Panc1 (cell line): ENCODE measurements at regions not wholly inside any gene's neighbourhood (a gene's known extent, or its start where the extent isn't known, plus 50 kb on each side); places are given as distances from the start of the nearest gene placed in this dataset.

ENCODE experiments used
- POLR2AphosphoS5 ChIP-seq: IDR thresholded peaks from 2 replicates; pipeline ENCODE4 v1.6.1; 2012; ENCODE audit warnings: mild to moderate bottlenecking, low read depth, low read length, moderate library complexity
- TCF7L2 ChIP-seq: IDR thresholded peaks from 2 replicates; pipeline ENCODE4 v1.6.1; 2011; ENCODE audit warnings: mild to moderate bottlenecking, low read depth, low read length, inconsistent platforms
- TF ChIP-seq, protein P1 (sequence below): fragments of 450-650 bp; IDR thresholded peaks from 2 replicates; pipeline ENCODE4 v1.5.1; 2017; ENCODE audit warnings: mild to moderate bottlenecking
- TF ChIP-seq, protein P2 (sequence below), 2 experiments: IDR thresholded peaks; 2 replicates each; pipeline ENCODE4 v1.6.1; 2011 to 2012; ENCODE audit warnings: low read depth in 2 of 2, control low read depth in 1 of 2, low read length in 1 of 2, mild to moderate bottlenecking in 1 of 2, moderate library complexity in 1 of 2; ENCODE audit not compliant: insufficient read depth in 1 of 2

DNA sequence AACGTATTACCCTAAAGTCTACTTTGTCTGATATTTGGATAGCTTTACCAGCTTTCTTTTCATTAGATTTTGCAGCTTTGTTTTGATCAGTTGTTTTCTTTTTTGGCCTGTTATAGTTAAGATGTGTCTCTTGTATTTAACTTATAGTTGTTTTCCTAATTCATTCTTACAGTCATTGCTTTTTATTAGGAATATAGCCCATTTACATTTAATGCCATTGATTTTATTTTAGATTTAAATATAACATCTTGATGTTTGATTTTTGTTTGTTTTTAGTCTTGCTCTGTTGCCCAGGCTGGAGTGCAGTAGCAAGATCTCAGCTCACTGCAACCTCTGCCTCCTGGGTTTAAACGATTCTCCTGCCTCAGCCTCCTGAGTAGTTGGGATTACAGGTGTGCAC lies 215.9 kb upstream of the HDAC4 start:
- TF ChIP-seq, protein P1, sequence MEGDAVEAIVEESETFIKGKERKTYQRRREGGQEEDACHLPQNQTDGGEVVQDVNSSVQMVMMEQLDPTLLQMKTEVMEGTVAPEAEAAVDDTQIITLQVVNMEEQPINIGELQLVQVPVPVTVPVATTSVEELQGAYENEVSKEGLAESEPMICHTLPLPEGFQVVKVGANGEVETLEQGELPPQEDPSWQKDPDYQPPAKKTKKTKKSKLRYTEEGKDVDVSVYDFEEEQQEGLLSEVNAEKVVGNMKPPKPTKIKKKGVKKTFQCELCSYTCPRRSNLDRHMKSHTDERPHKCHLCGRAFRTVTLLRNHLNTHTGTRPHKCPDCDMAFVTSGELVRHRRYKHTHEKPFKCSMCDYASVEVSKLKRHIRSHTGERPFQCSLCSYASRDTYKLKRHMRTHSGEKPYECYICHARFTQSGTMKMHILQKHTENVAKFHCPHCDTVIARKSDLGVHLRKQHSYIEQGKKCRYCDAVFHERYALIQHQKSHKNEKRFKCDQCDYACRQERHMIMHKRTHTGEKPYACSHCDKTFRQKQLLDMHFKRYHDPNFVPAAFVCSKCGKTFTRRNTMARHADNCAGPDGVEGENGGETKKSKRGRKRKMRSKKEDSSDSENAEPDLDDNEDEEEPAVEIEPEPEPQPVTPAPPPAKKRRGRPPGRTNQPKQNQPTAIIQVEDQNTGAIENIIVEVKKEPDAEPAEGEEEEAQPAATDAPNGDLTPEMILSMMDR, result no peak
- no peak for TF ChIP-seq POLR2AphosphoS5
- TF ChIP-seq TCF7L2, result no peak
- TF ChIP-seq, protein P2, sequence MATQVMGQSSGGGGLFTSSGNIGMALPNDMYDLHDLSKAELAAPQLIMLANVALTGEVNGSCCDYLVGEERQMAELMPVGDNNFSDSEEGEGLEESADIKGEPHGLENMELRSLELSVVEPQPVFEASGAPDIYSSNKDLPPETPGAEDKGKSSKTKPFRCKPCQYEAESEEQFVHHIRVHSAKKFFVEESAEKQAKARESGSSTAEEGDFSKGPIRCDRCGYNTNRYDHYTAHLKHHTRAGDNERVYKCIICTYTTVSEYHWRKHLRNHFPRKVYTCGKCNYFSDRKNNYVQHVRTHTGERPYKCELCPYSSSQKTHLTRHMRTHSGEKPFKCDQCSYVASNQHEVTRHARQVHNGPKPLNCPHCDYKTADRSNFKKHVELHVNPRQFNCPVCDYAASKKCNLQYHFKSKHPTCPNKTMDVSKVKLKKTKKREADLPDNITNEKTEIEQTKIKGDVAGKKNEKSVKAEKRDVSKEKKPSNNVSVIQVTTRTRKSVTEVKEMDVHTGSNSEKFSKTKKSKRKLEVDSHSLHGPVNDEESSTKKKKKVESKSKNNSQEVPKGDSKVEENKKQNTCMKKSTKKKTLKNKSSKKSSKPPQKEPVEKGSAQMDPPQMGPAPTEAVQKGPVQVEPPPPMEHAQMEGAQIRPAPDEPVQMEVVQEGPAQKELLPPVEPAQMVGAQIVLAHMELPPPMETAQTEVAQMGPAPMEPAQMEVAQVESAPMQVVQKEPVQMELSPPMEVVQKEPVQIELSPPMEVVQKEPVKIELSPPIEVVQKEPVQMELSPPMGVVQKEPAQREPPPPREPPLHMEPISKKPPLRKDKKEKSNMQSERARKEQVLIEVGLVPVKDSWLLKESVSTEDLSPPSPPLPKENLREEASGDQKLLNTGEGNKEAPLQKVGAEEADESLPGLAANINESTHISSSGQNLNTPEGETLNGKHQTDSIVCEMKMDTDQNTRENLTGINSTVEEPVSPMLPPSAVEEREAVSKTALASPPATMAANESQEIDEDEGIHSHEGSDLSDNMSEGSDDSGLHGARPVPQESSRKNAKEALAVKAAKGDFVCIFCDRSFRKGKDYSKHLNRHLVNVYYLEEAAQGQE (IDR thresholded peaks at IDR 0.05; ENCODE audit: insufficient read depth in 1 of 2, low read depth in 2 of 2, low read length in 1 of 2), result no peak
